SK-N-SH (cell line): ENCODE measurements at regions not wholly inside any gene's neighbourhood (a gene's known extent, or its start where the extent isn't known, plus 50 kb on each side); places are given as distances from the start of the nearest gene placed in this dataset.

Experiments
- CTCF ChIA-PET: fragments of 300-600, 350-600 bp; formaldehyde crosslinking; extraction: SDS; loops from one replicate; lab custom pipeline; 2021; lab: Yijun Ruan, JAX
- POLR2A ChIA-PET: fragments of 350-600 bp; sonication (Branson Sonifier 250); formaldehyde crosslinking; extraction: SDS; loops from one replicate; lab custom pipeline; 2020; ENCODE audit warnings: antibody characterized with exemption, inconsistent platforms; lab: Yijun Ruan, JAX
- DNase-seq: peaks from one replicate; pipeline ENCODE4 v3.0.0; 2012
- H2AFZ ChIP-seq: fragments of 200-600 bp; sonication (generic); 2 replicates; pipeline ENCODE4 v1.8.1; 2016; ENCODE audit warnings: antibody characterized with exemption, mild to moderate bottlenecking, low read depth
- H3F3A ChIP-seq: fragments of 200-600 bp; sonication (generic); replicated peaks from 2 replicates; pipeline ENCODE3; 2016; ENCODE audit warnings: antibody characterized with exemption, mild to moderate bottlenecking; ENCODE audit not compliant: insufficient read depth
- H3K27ac ChIP-seq, 2 experiments: fragments of 200-500 bp in 1 of 2; fragments of 200-600 bp in 1 of 2; sonication (Bioruptor generic) in 1 of 2; sonication (generic), shearing (Covaris generic) in 1 of 2; 2 replicates each; pipeline versions ENCODE4 v1.5.1 to v1.6.1; 2014 to 2016; ENCODE audit warnings: low read depth in 2 of 2, inconsistent platforms in 1 of 2, low read length in 1 of 2, mild to moderate bottlenecking in 1 of 2, mixed read lengths in 1 of 2
- H3K27me3 ChIP-seq: fragments of 200-600 bp; sonication (generic), shearing (Covaris generic); 2 replicates; pipeline ENCODE4 v1.6.1; 2016; ENCODE audit warnings: mixed run types; ENCODE audit not compliant: insufficient read depth
- H3K36me3 ChIP-seq, 2 experiments: fragments of 200-500 bp in 1 of 2; fragments of 200-600 bp in 1 of 2; sonication (Bioruptor generic) in 1 of 2; sonication (generic) in 1 of 2; replicated peaks in 1 of 2; 2 replicates each; pipeline versions ENCODE3 to v1.5.1; 2014 to 2016; ENCODE audit warnings: low read length in 1 of 2, mild to moderate bottlenecking in 1 of 2; ENCODE audit not compliant: insufficient read depth in 2 of 2, control insufficient read depth in 1 of 2
- H3K4me1 ChIP-seq, 2 experiments: fragments of 200-500 bp in 1 of 2; fragments of 200-600 bp in 1 of 2; sonication (Bioruptor generic) in 1 of 2; sonication (generic), shearing (Covaris generic) in 1 of 2; 2 replicates each; pipeline versions ENCODE4 v1.5.1 to v1.6.1; 2014 to 2016; ENCODE audit warnings: low read depth in 1 of 2, low read length in 1 of 2, mixed run types in 1 of 2; ENCODE audit not compliant: insufficient read depth in 2 of 2, control insufficient read depth in 1 of 2
- H3K4me2 ChIP-seq: fragments of 200-600 bp; sonication (generic), shearing (Covaris generic); 2 replicates; pipeline ENCODE4 v1.6.1; 2017; ENCODE audit warnings: mixed run types
- H3K4me3 ChIP-seq, 2 experiments: fragments of 200-500 bp in 1 of 2; fragments of 200-600 bp in 1 of 2; sonication (Bioruptor generic) in 1 of 2; sonication (generic), shearing (Covaris generic) in 1 of 2; 2 replicates each; pipeline versions ENCODE4 v1.5.1 to v1.8.1; 2014 to 2016; ENCODE audit warnings: low read depth in 2 of 2, inconsistent platforms in 1 of 2, low read length in 1 of 2, mild to moderate bottlenecking in 1 of 2, mixed read lengths in 1 of 2, moderate library complexity in 1 of 2
- H3K79me2 ChIP-seq: fragments of 200-600 bp; sonication (generic); 2 replicates; pipeline ENCODE4 v1.8.1; 2017; ENCODE audit warnings: mild to moderate bottlenecking; ENCODE audit not compliant: insufficient read depth
- H3K9ac ChIP-seq: fragments of 200-600 bp; sonication (generic); 2 replicates; pipeline ENCODE4 v1.6.1; 2017; ENCODE audit warnings: mixed run types
- H3K9me2 ChIP-seq: fragments of 200-600 bp; sonication (generic); 2 replicates; pipeline ENCODE4 v1.6.1; 2017; ENCODE audit warnings: mixed run types
- H3K9me3 ChIP-seq: fragments of 200-600 bp; sonication (generic); 2 replicates; pipeline ENCODE4 v1.6.1; 2017; ENCODE audit warnings: mixed run types, mild to moderate bottlenecking, moderate library complexity
- H4K20me1 ChIP-seq: fragments of 200-600 bp; sonication (generic); 2 replicates; pipeline ENCODE4 v1.6.1; 2017; ENCODE audit warnings: mild to moderate bottlenecking, mixed run types; ENCODE audit not compliant: insufficient read depth
- CTCF ChIP-seq: fragments of 200-600 bp; sonication (generic); IDR thresholded peaks from 2 replicates; pipeline ENCODE4 v1.6.1; 2017; ENCODE audit warnings: antibody characterized with exemption, mild to moderate bottlenecking, moderate library complexity
- ELF1 ChIP-seq: IDR thresholded peaks from 2 replicates; pipeline ENCODE4 v1.4.0; 2012
- FOSL2 ChIP-seq: IDR thresholded peaks from 2 replicates; pipeline ENCODE4 v1.4.0; 2012; ENCODE audit warnings: low read depth, mild to moderate bottlenecking, moderate library complexity, borderline replicate concordance
- FOXJ3 ChIP-seq: sonication (generic); formaldehyde crosslinking; IDR thresholded peaks from 2 replicates; pipeline ENCODE4 v1.5.1; 2020; ENCODE audit warnings: mild to moderate bottlenecking, missing genetic modification reagents
- GATA2 ChIP-seq: sonication (generic); formaldehyde crosslinking; IDR thresholded peaks from 2 replicates; pipeline ENCODE4 v1.5.0; 2020; ENCODE audit warnings: mild to moderate bottlenecking, missing genetic modification reagents
- MXI1 ChIP-seq: IDR thresholded peaks from 2 replicates; pipeline ENCODE4 v1.6.1; 2012; ENCODE audit warnings: mild to moderate bottlenecking, low read depth, low read length, improper control_type of control experiment
- NFIC ChIP-seq: IDR thresholded peaks from 2 replicates; pipeline ENCODE4 v1.4.0; 2012; ENCODE audit warnings: borderline replicate concordance
- PBX3 ChIP-seq: IDR thresholded peaks from 2 replicates; pipeline ENCODE4; 2012
- POLR2AphosphoS5 ChIP-seq: IDR thresholded peaks from 2 replicates; pipeline ENCODE4 v1.6.1; 2012; ENCODE audit warnings: low read depth, low read length
- RAD21 ChIP-seq: IDR thresholded peaks from 2 replicates; pipeline ENCODE4 v1.6.1; 2012; ENCODE audit warnings: mild to moderate bottlenecking, low read length
- RCOR1 ChIP-seq: fragments of 150-350 bp; IDR thresholded peaks from 2 replicates; pipeline ENCODE4 v1.6.1; 2017; ENCODE audit warnings: antibody characterized with exemption, low read length
- RFX5 ChIP-seq: IDR thresholded peaks from 2 replicates; pipeline ENCODE4 v1.6.1; 2012; ENCODE audit warnings: mild to moderate bottlenecking, improper control_type of control experiment, low read length
- RXRA ChIP-seq: IDR thresholded peaks from 2 replicates; pipeline ENCODE4 v1.4.0; 2012; ENCODE audit warnings: low read depth, mild to moderate bottlenecking, borderline replicate concordance
- TCF12 ChIP-seq: IDR thresholded peaks from 2 replicates; pipeline ENCODE4 v1.4.0; 2012
- TEAD4 ChIP-seq: IDR thresholded peaks from 2 replicates; pipeline ENCODE4 v1.4.0; 2012; ENCODE audit warnings: mild to moderate bottlenecking, borderline replicate concordance; ENCODE audit not compliant: insufficient read depth
- USF1 ChIP-seq: IDR thresholded peaks from 2 replicates; pipeline ENCODE4 v1.4.0; 2012; ENCODE audit warnings: low read depth, borderline replicate concordance
- YY1 ChIP-seq: IDR thresholded peaks from 2 replicates; pipeline ENCODE4 v1.4.0; 2012; ENCODE audit warnings: low read depth, mild to moderate bottlenecking
- WGBS: methylation state at CpG from one replicate; pipeline ENCODE4 v1.1.6; 2017; ENCODE audit warnings: low lambda C conversion rate; 5-methylcytosine and 5-hydroxymethylcytosine counted together

GRCh38 chr7:118041251-118041878 is 142.6 kb upstream of the LSM8 start:
- POLR2A ChIA-PET = no interaction called here
- Histone ChIP-seq H3K9me2 (no peaks in the 10 kb centered on the region), H3K27me3 (no peaks in the 10 kb centered on the region), H3F3A (no peaks in the 10 kb centered on the region), H3K9ac (no peak overlapping the region), H2AFZ (no peak overlapping the region), H3K4me3 (no peak overlapping the region), H3K27ac (no peak overlapping the region)
- no peak for DNase-seq
- 5% methylated on average over 3 of the region's 3 CpGs for WGBS
- CTCF ChIA-PET = no interaction called here
- no peak for TF ChIP-seq YY1
- TF ChIP-seq ELF1 = no peak
- no peak for TF ChIP-seq PBX3
- TF ChIP-seq MXI1 = no peak
- TF ChIP-seq NFIC = no peak
- TF ChIP-seq RXRA = no peak
- TF ChIP-seq FOSL2 = no peak
- TF ChIP-seq POLR2AphosphoS5 = no peak
- TF ChIP-seq RCOR1 = no peak
- no peak for TF ChIP-seq GATA2 (CRISPR knock-in tag)
- TF ChIP-seq, all 33 proteins: peak for 0
- Histone ChIP-seq H3K9me3 (no peaks in the 10 kb centered on the region), H3K4me2 (no peak overlapping the region), H3K36me3 (no peaks in the 10 kb centered on the region), H4K20me1 (no peaks in the 10 kb centered on the region), H3K79me2 (no peaks in the 10 kb centered on the region), H3K4me1 (no peaks in the 10 kb centered on the region)

GRCh38 chr7:118045629-118046028 is 138.3 kb upstream of the LSM8 start:
- Histone ChIP-seq H3K79me2 (no peaks in the 10 kb centered on the region), H3K4me3 (no peak overlapping the region), H3K4me2 (no peak overlapping the region), H3K9ac (no peak overlapping the region), H2AFZ (no peak overlapping the region), H3K27ac (no peak overlapping the region), H3K9me2 (no peaks in the 10 kb centered on the region), H3K27me3 (no peaks in the 10 kb centered on the region), H4K20me1 (no peaks in the 10 kb centered on the region), H3K36me3 (no peaks in the 10 kb centered on the region), H3K4me1 (no peaks in the 10 kb centered on the region), H3K9me3 (no peaks in the 10 kb centered on the region), H3F3A (no peaks in the 10 kb centered on the region)
- TF ChIP-seq PBX3 = no peak
- TF ChIP-seq TCF12 = no peak
- WGBS = 0% methylated on average over 2 of the region's 2 CpGs
- DNase-seq = no peak
- CTCF ChIA-PET = interaction anchor here (1.2 kb wide), 1 partner anchor 10 kb away, joined by 3 read pairs; no protein-coding TSS in a partner anchor
- POLR2A ChIA-PET = no interaction called here

GRCh38 chr7:118046086-118046485 is 137.9 kb upstream of the LSM8 start:
- CTCF ChIA-PET = interaction anchor here (1.2 kb wide), 1 partner anchor 10 kb away, joined by 3 read pairs; no protein-coding TSS in a partner anchor
- no peak overlapping the region for H3K27ac ChIP-seq
- no peak for TF ChIP-seq FOXJ3 (CRISPR knock-in tag)
- TF ChIP-seq CTCF = no peak
- no peak for TF ChIP-seq RAD21
- TF ChIP-seq GATA2 (CRISPR knock-in tag) = no peak
- no peak for TF ChIP-seq TEAD4
- TF ChIP-seq RFX5 = no peak
- no peak for TF ChIP-seq MXI1
- TF ChIP-seq USF1 = no peak

More at GRCh38 chr7:118046086-118046485, 137.9 kb upstream of the LSM8 start:
- Histone ChIP-seq H3K9me3 (no peaks in the 10 kb centered on the region), H3K9ac (no peak overlapping the region), H3F3A (no peaks in the 10 kb centered on the region), H3K4me1 (no peaks in the 10 kb centered on the region), H2AFZ (no peak overlapping the region), H4K20me1 (no peaks in the 10 kb centered on the region), H3K4me3 (no peak overlapping the region), H3K36me3 (no peaks in the 10 kb centered on the region), H3K27me3 (no peaks in the 10 kb centered on the region), H3K9me2 (no peaks in the 10 kb centered on the region), H3K79me2 (no peaks in the 10 kb centered on the region), H3K4me2 (no peak overlapping the region)
- 13% methylated on average over 2 of the region's 2 CpGs for WGBS
- POLR2A ChIA-PET = no interaction called here
- no peak for DNase-seq
